HEK293T (cell line): ENCODE measurements at regions not wholly inside any gene's neighbourhood (a gene's known extent, or its start where the extent isn't known, plus 50 kb on each side); places are given as distances from the start of the nearest gene placed in this dataset.

Experiments
- CTCF ChIA-PET: fragments of 350-600 bp; formaldehyde crosslinking; extraction: SDS; loops from one replicate; lab custom pipeline; 2021; ENCODE audit warnings: antibody characterized with exemption, inconsistent platforms; lab: Yijun Ruan, JAX
- POLR2A ChIA-PET: fragments of 350-600 bp; formaldehyde crosslinking; extraction: SDS; loops from one replicate; lab custom pipeline; 2020; ENCODE audit warnings: antibody characterized with exemption, inconsistent platforms; lab: Yijun Ruan, JAX
- DNase-seq: peaks from one replicate; pipeline ENCODE4 v3.0.0; 2012; ENCODE audit warnings: mixed read lengths; ENCODE audit errors: extremely low spot score
- ARNT ChIP-seq: fragments of 450-650 bp; IDR thresholded peaks from 2 replicates; pipeline ENCODE4 v1.6.1; 2017; ENCODE audit warnings: mild to moderate bottlenecking
- BHLHE40 ChIP-seq: fragments of 450-650 bp; IDR thresholded peaks from 2 replicates; pipeline ENCODE4 v1.6.1; 2016; ENCODE audit warnings: mild to moderate bottlenecking, moderate library complexity, borderline replicate concordance
- CTBP1 ChIP-seq: fragments of 450-650 bp; IDR thresholded peaks from 2 replicates; pipeline ENCODE4 v1.6.1; 2016; ENCODE audit warnings: borderline replicate concordance
- ELF4 ChIP-seq: fragments of 450-650 bp; IDR thresholded peaks from 2 replicates; pipeline ENCODE4 v1.6.1; 2017; ENCODE audit warnings: antibody characterized with exemption
- FOXA1 ChIP-seq: fragments of 450-650 bp; IDR thresholded peaks from 2 replicates; pipeline ENCODE4 v1.6.1; 2016; ENCODE audit warnings: mild to moderate bottlenecking
- FOXK2 ChIP-seq: fragments of 450-650 bp; IDR thresholded peaks from 2 replicates; pipeline ENCODE4 v1.6.1; 2016; ENCODE audit warnings: mild to moderate bottlenecking
- FOXM1 ChIP-seq: fragments of 450-650 bp; IDR thresholded peaks from 2 replicates; pipeline ENCODE4 v1.6.1; 2017; ENCODE audit warnings: mild to moderate bottlenecking, borderline replicate concordance
- HDGF ChIP-seq: fragments of 450-650 bp; IDR thresholded peaks from 2 replicates; pipeline ENCODE4 v1.6.1; 2017; ENCODE audit warnings: antibody characterized with exemption, borderline replicate concordance
- L3MBTL2 ChIP-seq: fragments of 450-650 bp; conservative IDR thresholded peaks from 2 replicates; pipeline ENCODE4 v1.6.1; 2016; ENCODE audit warnings: mild to moderate bottlenecking
- LEF1 ChIP-seq: fragments of 450-650 bp; IDR thresholded peaks from 2 replicates; pipeline ENCODE4 v1.6.1; 2017; ENCODE audit warnings: mild to moderate bottlenecking, borderline replicate concordance
- NFRKB ChIP-seq: fragments of 450-650 bp; IDR thresholded peaks from 2 replicates; pipeline ENCODE4 v1.6.1; 2016; ENCODE audit warnings: mild to moderate bottlenecking, moderate library complexity
- SP1 ChIP-seq: fragments of 450-650 bp; IDR thresholded peaks from 2 replicates; pipeline ENCODE4 v1.6.1; 2017
- SUZ12 ChIP-seq: fragments of 450-650 bp; IDR thresholded peaks from 2 replicates; pipeline ENCODE4 v1.6.1; 2016; ENCODE audit warnings: mild to moderate bottlenecking
- TARDBP ChIP-seq: fragments of 450-650 bp; IDR thresholded peaks from 2 replicates; pipeline ENCODE4 v1.6.1; 2016
- ZNF384 ChIP-seq: fragments of 450-650 bp; IDR thresholded peaks from 2 replicates; pipeline ENCODE4 v1.6.1; 2016
- TF ChIP-seq, protein P1 (sequence below): fragments of 450-650 bp; IDR thresholded peaks from 2 replicates; pipeline ENCODE4 v1.6.1; 2016

DNA sequence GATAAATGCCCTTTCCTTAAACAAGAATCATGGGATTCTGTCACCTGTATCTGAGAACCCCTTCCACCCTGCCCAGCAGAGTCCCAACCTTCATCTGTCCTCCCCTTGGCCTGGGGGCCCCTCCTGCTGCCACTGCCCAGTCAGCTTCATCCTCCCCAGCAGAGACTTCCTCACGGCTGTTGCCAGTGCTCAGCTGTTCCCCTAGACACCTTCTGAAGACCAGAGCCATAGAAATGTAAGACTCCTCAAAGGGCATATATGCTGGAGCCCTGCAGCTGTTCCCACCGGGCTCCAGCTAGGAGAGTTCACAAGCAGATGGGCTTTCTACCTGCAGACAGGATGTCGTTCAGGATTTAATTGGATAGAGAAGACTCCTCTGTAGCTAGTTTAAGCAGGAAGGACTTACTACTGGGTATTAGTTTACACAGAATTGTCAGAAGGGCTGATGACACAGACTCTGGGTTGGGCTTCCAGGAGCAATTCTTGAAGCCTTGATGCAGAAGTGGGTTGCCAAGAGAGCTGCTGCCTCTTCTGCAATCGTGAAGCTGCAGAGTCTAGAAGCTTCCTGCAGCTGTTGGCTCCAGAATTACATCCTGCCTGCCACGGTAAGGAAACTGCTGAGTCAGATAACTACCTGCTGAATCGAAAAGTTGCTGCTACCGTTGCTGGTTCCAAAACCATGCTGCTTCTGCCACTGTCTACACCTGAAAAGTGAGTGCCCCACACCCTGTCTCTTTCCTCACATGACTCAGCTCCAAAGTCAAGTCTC is 57.1 kb upstream of the MLN start:
- TF ChIP-seq L3MBTL2 (no peak), BHLHE40 (no peak), FOXK2 (no peak), ARNT (no peak), NFRKB (no peak), FOXA1 (no peak), ELF4 (no peak), HDGF (no peak), SP1 (no peak), SUZ12 (no peak), FOXM1 (no peak), ZNF384 (no peak), CTBP1 (no peak), LEF1 (no peak), TARDBP (no peak)
- TF ChIP-seq, protein P1, sequence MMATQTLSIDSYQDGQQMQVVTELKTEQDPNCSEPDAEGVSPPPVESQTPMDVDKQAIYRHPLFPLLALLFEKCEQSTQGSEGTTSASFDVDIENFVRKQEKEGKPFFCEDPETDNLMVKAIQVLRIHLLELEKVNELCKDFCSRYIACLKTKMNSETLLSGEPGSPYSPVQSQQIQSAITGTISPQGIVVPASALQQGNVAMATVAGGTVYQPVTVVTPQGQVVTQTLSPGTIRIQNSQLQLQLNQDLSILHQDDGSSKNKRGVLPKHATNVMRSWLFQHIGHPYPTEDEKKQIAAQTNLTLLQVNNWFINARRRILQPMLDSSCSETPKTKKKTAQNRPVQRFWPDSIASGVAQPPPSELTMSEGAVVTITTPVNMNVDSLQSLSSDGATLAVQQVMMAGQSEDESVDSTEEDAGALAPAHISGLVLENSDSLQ: no peak
- CTCF ChIA-PET: interaction anchor here (0.6 kb wide), 1 partner anchor 182 kb away, joined by 3 read pairs; no protein-coding TSS in a partner anchor
- POLR2A ChIA-PET: interaction anchor here (1.3 kb wide), 1 partner anchor 20 kb away, joined by 3 read pairs; no protein-coding TSS in a partner anchor
- no peak for DNase-seq

DNA sequence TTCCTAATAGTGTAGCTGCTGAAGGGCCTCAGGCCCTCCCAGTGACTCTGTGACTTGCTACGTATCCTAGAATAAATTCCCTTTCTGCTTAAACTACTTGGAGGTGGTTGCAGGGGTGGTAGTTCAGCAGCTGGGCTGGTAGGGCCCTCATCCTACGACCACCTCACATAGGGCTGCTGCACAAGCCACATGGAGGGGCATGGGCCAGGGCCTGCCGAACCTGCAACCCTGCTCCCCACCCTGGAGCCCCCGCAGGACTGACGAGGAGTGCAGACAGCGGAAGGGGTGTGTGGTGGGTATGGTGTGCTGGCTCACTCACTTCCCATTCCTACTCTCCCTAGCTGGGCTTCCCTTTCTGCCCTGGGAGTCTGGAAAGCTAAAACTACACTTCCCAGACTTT is 56.2 kb upstream of the MLN start:
- POLR2A ChIA-PET: no interaction called here
- no peak for DNase-seq
- TF ChIP-seq ELF4 (no peak), ZNF384 (no peak), FOXK2 (no peak), L3MBTL2 (no peak)
- CTCF ChIA-PET: no interaction called here

DNA sequence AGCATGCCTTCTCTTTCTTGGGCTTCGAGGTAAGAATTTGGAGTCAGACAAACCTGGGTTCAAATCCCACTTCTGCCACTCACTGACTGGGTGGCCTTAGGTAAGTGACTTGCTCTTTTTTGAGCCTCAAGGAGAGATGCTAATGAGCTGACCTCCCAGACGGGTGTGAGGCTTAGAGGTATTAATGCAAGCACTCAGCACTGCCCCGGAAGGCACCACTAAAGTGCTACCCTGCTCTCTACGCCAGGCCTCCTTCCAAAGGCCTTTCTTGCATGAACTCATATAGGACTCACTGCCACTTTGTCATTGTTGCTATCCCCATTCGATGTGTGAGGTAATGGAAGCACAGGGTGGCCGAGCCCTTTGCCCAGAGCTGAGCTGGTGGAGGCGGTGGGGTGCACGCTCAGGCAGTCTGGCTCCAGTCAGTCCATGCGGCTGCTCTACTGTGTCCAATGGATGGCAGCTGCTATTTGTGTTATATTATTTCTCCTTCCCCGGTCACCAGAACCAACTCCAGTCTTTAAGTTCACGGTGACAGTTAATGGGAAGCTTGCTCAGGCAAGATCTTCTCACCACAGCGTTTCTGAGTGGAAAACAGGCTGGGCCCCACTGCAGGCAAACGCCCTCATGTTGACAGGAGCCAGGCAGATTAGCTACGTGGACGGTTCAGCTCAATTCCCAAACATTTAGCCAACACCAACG is 55.2 kb upstream of the MLN start:
- no peak for DNase-seq
- TF ChIP-seq ELF4 (no peak), FOXK2 (no peak), SUZ12 (no peak), TARDBP (no peak), LEF1 (no peak), FOXA1 (no peak)
- TF ChIP-seq, protein P1: no peak
- ChIA-PET CTCF (no interaction called here), POLR2A (no interaction called here)

DNA sequence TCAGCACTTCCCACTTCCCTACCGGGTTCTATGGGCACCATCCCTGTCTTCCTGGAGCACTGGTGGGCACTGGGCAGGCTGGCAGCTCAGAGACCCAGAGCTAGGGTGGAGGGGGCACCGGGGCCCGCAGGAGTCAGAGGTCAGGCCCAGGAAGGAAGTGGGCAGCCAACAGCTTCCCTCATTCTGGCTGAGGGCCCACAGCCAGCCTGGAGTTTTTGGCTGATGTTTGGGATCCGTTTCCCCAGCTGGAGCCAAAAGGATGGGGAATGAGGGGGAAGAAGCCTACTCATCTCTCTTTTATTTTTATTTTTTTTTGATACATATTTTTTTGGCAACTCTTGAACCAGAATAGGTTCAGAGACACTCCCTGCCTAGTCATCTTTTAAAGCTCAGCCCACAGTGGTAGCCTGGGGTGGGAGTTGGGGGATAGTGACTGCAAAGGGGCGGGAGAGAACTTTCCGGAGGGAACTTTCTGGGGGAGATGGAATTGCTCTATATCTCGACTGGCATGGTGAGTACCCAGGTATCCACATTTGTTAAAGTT is 54.2 kb upstream of the MLN start:
- ChIA-PET POLR2A (no interaction called here), CTCF (no interaction called here)
- DNase-seq: no peak
- TF ChIP-seq BHLHE40: no peak
- TF ChIP-seq CTBP1: no peak
- TF ChIP-seq SUZ12: no peak
- no peak for TF ChIP-seq TARDBP
- TF ChIP-seq FOXK2: no peak
- TF ChIP-seq FOXM1: no peak
- no peak for TF ChIP-seq ARNT
- TF ChIP-seq LEF1: no peak
- no peak for TF ChIP-seq HDGF
- TF ChIP-seq, protein P1: no peak
- TF ChIP-seq NFRKB: no peak
- no peak for TF ChIP-seq FOXA1
- no peak for TF ChIP-seq ELF4
- TF ChIP-seq ZNF384: no peak
- TF ChIP-seq L3MBTL2: no peak

DNA sequence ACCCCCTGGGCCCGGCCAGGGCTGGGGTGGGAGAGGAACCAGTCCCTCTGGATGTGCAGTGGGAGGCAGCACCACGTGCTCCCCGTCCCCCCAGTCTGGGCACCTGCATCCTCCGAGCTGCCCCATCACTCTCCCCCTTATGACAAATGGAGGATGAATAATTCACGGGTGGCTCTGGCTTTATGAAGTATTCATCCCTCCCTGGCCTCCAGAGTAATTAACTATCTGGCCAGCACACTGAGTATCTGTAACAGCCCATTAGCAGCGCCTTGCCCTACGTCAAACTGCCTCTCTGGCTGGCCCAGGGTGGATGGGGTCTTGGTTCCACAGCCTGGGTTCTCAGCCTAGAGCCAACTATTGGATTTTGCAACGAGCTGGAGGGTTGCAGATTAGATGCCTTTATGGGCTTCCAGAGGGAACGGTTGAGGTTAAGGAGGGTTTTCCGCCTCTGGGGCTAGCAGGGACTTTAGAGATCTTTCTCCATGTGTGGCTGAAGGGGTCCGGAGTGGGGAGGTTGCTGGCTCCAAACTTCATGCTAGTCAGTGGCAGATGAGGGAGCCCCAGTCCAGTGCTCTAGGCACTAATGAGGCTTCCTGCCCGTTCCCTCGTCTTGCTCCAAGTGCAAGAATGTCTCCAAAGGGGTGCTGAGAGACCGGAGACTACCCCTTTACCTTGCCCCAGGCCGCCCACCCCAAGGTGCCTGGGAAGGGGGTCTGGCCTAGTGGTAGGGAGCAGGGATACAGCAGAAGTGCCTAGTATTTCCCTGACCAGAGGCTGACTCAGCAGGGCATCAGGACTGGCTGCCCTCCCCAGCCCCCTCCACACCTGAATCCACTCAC is 53.5 kb upstream of the MLN start:
- TF ChIP-seq L3MBTL2: no peak
- no peak for TF ChIP-seq FOXA1
- TF ChIP-seq TARDBP: no peak
- TF ChIP-seq ZNF384: no peak
- no peak for TF ChIP-seq FOXM1
- TF ChIP-seq CTBP1: no peak
- TF ChIP-seq LEF1: no peak
- TF ChIP-seq FOXK2: no peak
- no peak for TF ChIP-seq SP1
- TF ChIP-seq ARNT: no peak
- TF ChIP-seq, protein P1: no peak
- TF ChIP-seq NFRKB: no peak
- TF ChIP-seq BHLHE40: no peak
- TF ChIP-seq ELF4: no peak
- DNase-seq: no peak
- POLR2A ChIA-PET: no interaction called here
- CTCF ChIA-PET: no interaction called here
